Activated naive CD8-positive, alpha-beta T cell treated with anti-CD3 and anti-CD28 coated beads, Interleukin-2, amount 50 U/mL, for 24 hours (primary cell): ENCODE measurements at regions not wholly inside any gene's neighbourhood (a gene's known extent, or its start where the extent isn't known, plus 50 kb on each side); places are given as distances from the start of the nearest gene placed in this dataset.

Experiments used
- ATAC-seq: fragments of 150-1000 bp; cut with Tn5 transposase; one replicate; pipeline ENCODE4 v1.10.0; 2021
- DNase-seq: peaks from one replicate; pipeline ENCODE4 v3.0.0; 2021
- H3K27ac Mint-ChIP-seq: one replicate; pipeline ENCODE4 v1.8.0; 2021; ENCODE audit warnings: mild to moderate bottlenecking, mixed read lengths
- H3K27me3 Mint-ChIP-seq: one replicate; pipeline ENCODE4 v1.8.0; 2021; ENCODE audit warnings: mixed read lengths
- H3K36me3 Mint-ChIP-seq: one replicate; pipeline ENCODE4 v1.8.0; 2021; ENCODE audit warnings: low read depth, mixed read lengths
- H3K4me1 Mint-ChIP-seq: one replicate; pipeline ENCODE4 v1.8.0; 2021; ENCODE audit warnings: mixed read lengths
- H3K4me3 Mint-ChIP-seq: one replicate; pipeline ENCODE4 v1.8.0; 2021; ENCODE audit warnings: mild to moderate bottlenecking, moderate library complexity, mixed read lengths
- H3K9me3 Mint-ChIP-seq: one replicate; pipeline ENCODE4 v1.8.0; 2021; ENCODE audit warnings: mixed read lengths

GRCh38 chr16:54796211-54796610, 134.5 kb upstream of the IRX5 start:
- ATAC-seq (no peak), DNase-seq (no peak)
- Mint-ChIP-seq H3K27ac (no peak overlapping the region), H3K4me1 (no peaks in the 10 kb centered on the region), H3K9me3 (peaks cover 18% of the 10 kb centered on the region), H3K36me3 (no peaks in the 10 kb centered on the region), H3K4me3 (no peak overlapping the region), H3K27me3 (no peaks in the 10 kb centered on the region)

GRCh38 chr16:54792811-54793210, 137.9 kb upstream of the IRX5 start:
- H3K27me3 Mint-ChIP-seq: no peaks in the 10 kb centered on the region
- H3K4me3 Mint-ChIP-seq: no peak overlapping the region
- no peak for DNase-seq
- ATAC-seq: no peak
- no peaks in the 10 kb centered on the region for H3K9me3 Mint-ChIP-seq
- no peaks in the 10 kb centered on the region for H3K36me3 Mint-ChIP-seq
- no peaks in the 10 kb centered on the region for H3K4me1 Mint-ChIP-seq
- no peak overlapping the region for H3K27ac Mint-ChIP-seq

GRCh38 chr16:54787045-54787444, 143.6 kb upstream of the IRX5 start:
- Mint-ChIP-seq H3K27me3 (no peaks in the 10 kb centered on the region), H3K27ac (no peak overlapping the region), H3K36me3 (no peaks in the 10 kb centered on the region), H3K4me1 (no peaks in the 10 kb centered on the region), H3K9me3 (peaks cover 5% of the 10 kb centered on the region), H3K4me3 (no peak overlapping the region)
- DNase-seq (no peak), ATAC-seq (no peak)

DNA sequence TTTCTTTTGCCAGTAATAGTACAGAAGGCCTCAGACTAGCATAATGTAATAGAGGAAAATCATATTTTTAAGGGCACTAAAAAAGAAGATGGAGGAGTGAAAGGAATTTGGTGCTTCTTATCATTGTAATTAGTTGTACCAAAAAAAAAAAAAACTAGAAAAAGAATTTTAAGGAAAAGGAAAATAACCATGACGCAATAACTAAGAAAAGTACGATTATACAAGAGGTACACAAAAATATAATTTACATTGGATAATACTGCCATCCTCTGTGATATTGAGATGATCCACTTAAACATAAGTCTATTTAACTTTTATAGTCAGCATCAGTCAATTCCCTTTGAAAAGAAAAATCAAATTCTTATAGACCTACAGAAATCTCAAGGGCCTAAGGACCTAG, 146.7 kb upstream of the IRX5 start:
- Mint-ChIP-seq H3K27me3 (peaks cover 2% of the 10 kb centered on the region), H3K4me3 (no peak overlapping the region), H3K4me1 (no peaks in the 10 kb centered on the region), H3K9me3 (peaks cover 5% of the 10 kb centered on the region), H3K27ac (no peak overlapping the region), H3K36me3 (no peaks in the 10 kb centered on the region)
- ATAC-seq (no peak), DNase-seq (no peak)

- no peak overlapping the region for H3K4me3 Mint-ChIP-seq
- no peaks in the 10 kb centered on the region for H3K4me1 Mint-ChIP-seq
- no peak overlapping the region for H3K27ac Mint-ChIP-seq
- H3K27me3 Mint-ChIP-seq: peaks cover 2% of the 10 kb centered on the region
- DNase-seq (no peak), ATAC-seq (no peak)
- peaks cover 5% of the 10 kb centered on the region for H3K9me3 Mint-ChIP-seq
- H3K36me3 Mint-ChIP-seq: no peaks in the 10 kb centered on the region
These were observed 147.4 kb upstream of the IRX5 start for GRCh38 chr16:54783226-54783625.

DNA sequence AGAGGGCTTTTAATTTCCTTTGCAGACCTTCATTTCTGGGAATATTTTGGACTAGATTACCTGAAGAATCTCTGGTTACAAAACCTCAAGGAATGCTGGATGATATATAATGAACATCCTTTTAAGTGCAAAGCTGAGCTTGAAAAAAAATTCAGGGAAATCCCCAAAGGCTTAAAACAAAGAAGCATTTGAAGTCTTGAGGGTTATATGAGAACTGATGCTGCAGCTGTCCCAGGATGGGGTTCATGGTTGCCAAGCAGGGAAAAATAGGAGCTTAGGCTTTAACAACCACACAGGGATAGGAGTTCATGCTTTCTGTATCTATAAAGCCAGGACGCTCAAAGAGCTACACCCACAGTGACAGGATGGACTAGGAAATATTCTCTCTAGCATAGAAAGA, 150.4 kb upstream of the IRX5 start:
- ATAC-seq: no peak

DNA sequence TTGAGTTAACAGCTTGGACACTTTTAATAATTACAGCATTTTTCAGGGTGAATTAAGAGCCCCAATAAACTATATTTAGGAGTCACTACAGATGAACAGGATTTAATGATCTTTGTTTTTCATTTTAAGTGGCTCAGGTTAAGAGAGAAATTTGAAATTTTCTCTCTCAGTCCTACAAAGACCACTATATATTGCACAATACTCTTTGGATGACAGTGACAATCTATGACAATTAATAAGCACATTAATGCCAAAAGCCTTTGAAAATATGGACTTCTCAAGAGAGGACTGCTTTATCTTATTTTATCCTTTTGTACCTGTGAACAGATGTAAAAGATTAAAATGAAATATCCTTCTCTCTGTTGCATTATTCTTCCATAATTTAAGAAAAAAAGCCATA, 151.1 kb upstream of the IRX5 start:
- Mint-ChIP-seq H3K27me3 (peaks cover 4% of the 10 kb centered on the region), H3K36me3 (no peaks in the 10 kb centered on the region), H3K4me1 (no peaks in the 10 kb centered on the region), H3K27ac (no peak overlapping the region), H3K9me3 (peaks cover 3% of the 10 kb centered on the region), H3K4me3 (no peak overlapping the region)
- ATAC-seq: no peak
- DNase-seq: no peak

More for the DNA sequence above, 150.4 kb upstream of the IRX5 start:
- Mint-ChIP-seq H3K27me3 (peaks cover 4% of the 10 kb centered on the region), H3K9me3 (peaks cover 3% of the 10 kb centered on the region), H3K4me1 (no peaks in the 10 kb centered on the region), H3K27ac (no peak overlapping the region), H3K36me3 (no peaks in the 10 kb centered on the region), H3K4me3 (no peak overlapping the region)
- DNase-seq: no peak

DNA sequence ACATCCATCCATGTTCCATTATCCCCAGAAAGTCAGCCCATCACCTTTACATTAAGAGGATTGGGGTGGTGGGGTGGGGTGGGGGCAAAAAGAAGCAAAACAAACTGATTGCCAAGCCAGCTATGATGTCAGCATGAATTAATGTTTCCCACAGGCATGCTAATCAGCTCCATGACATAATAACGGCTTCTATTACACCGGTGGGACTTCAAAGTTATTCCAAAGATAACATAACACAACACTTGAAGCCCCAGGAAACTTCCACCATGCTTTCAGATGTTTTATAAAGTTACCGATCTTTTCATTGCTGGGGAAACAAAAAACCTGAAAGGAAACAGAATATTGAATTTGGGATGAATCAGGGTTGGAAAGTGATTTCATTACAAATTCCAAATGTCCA, 155.9 kb upstream of the IRX5 start:
- ATAC-seq (no peak), DNase-seq (no peak)
- peaks cover 3% of the 10 kb centered on the region for H3K9me3 Mint-ChIP-seq
- H3K36me3 Mint-ChIP-seq: no peaks in the 10 kb centered on the region
- no peak overlapping the region for H3K4me3 Mint-ChIP-seq
- H3K27me3 Mint-ChIP-seq: peaks cover 8% of the 10 kb centered on the region
- no peaks in the 10 kb centered on the region for H3K4me1 Mint-ChIP-seq
- no peak overlapping the region for H3K27ac Mint-ChIP-seq

GRCh38 chr16:54772400-54772799, 158.3 kb upstream of the IRX5 start:
- H3K27ac Mint-ChIP-seq: no peak overlapping the region
- no peak overlapping the region for H3K4me3 Mint-ChIP-seq
- H3K27me3 Mint-ChIP-seq: peaks cover 6% of the 10 kb centered on the region
- no peaks in the 10 kb centered on the region for H3K36me3 Mint-ChIP-seq
- no peak for DNase-seq
- no peaks in the 10 kb centered on the region for H3K4me1 Mint-ChIP-seq
- H3K9me3 Mint-ChIP-seq: peaks cover 3% of the 10 kb centered on the region
- ATAC-seq: no peak

GRCh38 chr16:54766355-54766754, 164.3 kb upstream of the IRX5 start:
- peaks cover 6% of the 10 kb centered on the region for H3K9me3 Mint-ChIP-seq

GRCh38 chr16:54750249-54750648, 180.4 kb upstream of the IRX5 start:
- H3K36me3 Mint-ChIP-seq: no peaks in the 10 kb centered on the region
- H3K27ac Mint-ChIP-seq: no peak overlapping the region
- H3K4me3 Mint-ChIP-seq: no peak overlapping the region
- ATAC-seq (no peak), DNase-seq (no peak)
- H3K9me3 Mint-ChIP-seq: peaks cover 3% of the 10 kb centered on the region
- H3K27me3 Mint-ChIP-seq: no peaks in the 10 kb centered on the region
- no peaks in the 10 kb centered on the region for H3K4me1 Mint-ChIP-seq

More at GRCh38 chr16:54766355-54766754, 164.3 kb upstream of the IRX5 start:
- no peak for DNase-seq
- no peak overlapping the region for H3K4me3 Mint-ChIP-seq
- peaks cover 2% of the 10 kb centered on the region for H3K27me3 Mint-ChIP-seq
- no peak for ATAC-seq
- no peak overlapping the region for H3K27ac Mint-ChIP-seq
- no peaks in the 10 kb centered on the region for H3K4me1 Mint-ChIP-seq
- H3K36me3 Mint-ChIP-seq: no peaks in the 10 kb centered on the region

DNA sequence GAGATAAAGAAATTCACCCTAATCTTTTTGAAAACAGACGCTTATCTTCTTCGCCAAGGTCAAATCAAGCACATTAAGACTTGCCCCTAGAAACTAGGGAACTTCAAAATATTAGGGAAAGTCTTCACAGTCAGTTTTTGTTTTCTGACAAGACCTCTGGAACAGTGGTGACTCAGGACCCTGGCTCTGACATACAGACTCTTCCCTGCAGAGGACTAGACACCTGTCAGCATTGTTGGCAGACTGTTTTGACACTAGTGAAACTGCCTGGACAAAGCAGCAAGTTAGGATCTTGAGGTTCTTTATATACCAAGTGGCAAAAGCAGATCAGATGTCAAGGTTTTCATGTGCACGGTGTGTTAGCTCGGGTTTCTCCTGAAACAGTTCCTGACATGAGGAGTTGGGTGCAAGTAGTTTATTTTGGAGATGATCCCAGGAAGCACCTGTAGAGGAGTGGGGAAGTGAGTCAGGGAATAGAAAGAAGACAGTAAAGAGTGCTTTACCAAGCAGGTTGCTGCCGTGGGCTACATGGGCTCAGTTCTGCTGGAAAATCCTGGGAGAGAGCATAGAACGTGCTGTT, 182.0 kb upstream of the IRX5 start:
- H3K27me3 Mint-ChIP-seq: no peaks in the 10 kb centered on the region
- H3K9me3 Mint-ChIP-seq: peaks cover 3% of the 10 kb centered on the region
- no peak overlapping the region for H3K4me3 Mint-ChIP-seq
- ATAC-seq: no peak
- no peaks in the 10 kb centered on the region for H3K36me3 Mint-ChIP-seq
- no peak overlapping the region for H3K27ac Mint-ChIP-seq
- no peaks in the 10 kb centered on the region for H3K4me1 Mint-ChIP-seq
- no peak for DNase-seq

DNA sequence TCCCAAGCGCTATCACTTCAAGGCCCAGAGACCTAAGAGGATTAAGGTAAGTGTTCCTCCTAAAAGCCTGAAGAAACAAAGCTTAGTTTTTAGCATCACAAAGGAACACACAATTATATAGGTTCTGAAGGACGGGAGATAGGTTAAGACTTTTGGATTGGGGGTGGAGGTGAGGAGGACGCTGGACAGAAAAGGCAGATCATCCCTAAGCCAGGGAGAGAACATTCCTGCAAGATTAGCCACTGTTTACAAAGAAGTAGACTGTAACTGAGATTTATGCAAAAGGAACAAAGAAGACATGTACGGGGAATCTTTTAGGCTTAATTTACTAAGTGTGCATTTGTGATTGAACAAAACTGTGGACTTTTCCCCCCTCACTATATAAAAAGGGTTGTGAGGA, 184.1 kb upstream of the IRX5 start:
- Mint-ChIP-seq H3K36me3 (no peaks in the 10 kb centered on the region), H3K27ac (no peak overlapping the region), H3K4me1 (no peaks in the 10 kb centered on the region), H3K4me3 (no peak overlapping the region), H3K9me3 (peaks cover 3% of the 10 kb centered on the region), H3K27me3 (no peaks in the 10 kb centered on the region)
- no peak for DNase-seq
- no peak for ATAC-seq

- Mint-ChIP-seq H3K9me3 (no peaks in the 10 kb centered on the region), H3K4me3 (no peak overlapping the region), H3K27me3 (no peaks in the 10 kb centered on the region), H3K27ac (no peak overlapping the region), H3K4me1 (no peaks in the 10 kb centered on the region), H3K36me3 (no peaks in the 10 kb centered on the region)
- ATAC-seq (no peak), DNase-seq (no peak)
These were observed 185.7 kb upstream of the IRX5 start for GRCh38 chr16:54744998-54745397.

- H3K27me3 Mint-ChIP-seq: no peaks in the 10 kb centered on the region
- no peak overlapping the region for H3K4me3 Mint-ChIP-seq
- H3K4me1 Mint-ChIP-seq: no peaks in the 10 kb centered on the region
- no peak for DNase-seq
- H3K36me3 Mint-ChIP-seq: no peaks in the 10 kb centered on the region
- no peak overlapping the region for H3K27ac Mint-ChIP-seq
- no peak for ATAC-seq
- H3K9me3 Mint-ChIP-seq: no peaks in the 10 kb centered on the region
These were observed 188.2 kb upstream of the IRX5 start for GRCh38 chr16:54742436-54742835.

DNA sequence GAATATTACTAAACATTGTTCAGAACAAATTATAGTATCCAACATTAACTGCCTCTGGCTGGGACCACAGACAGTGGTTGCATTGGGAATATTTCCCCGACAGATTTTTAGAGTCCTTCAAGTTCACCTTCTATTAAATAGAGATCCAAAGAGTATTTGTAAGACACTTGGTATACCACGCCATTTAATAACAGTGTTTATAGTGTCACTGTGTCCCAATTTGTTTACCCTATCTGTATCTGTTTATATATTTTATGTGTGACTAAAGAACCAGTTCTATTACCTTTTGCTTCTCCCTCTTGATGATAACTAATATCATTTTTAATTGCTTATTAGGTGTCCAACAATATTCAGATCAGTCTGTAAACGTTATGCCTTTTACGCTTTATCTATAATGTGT, 191.3 kb upstream of the IRX5 start:
- no peaks in the 10 kb centered on the region for H3K4me1 Mint-ChIP-seq
- ATAC-seq: no peak
- no peak overlapping the region for H3K4me3 Mint-ChIP-seq

More for the DNA sequence above, 191.3 kb upstream of the IRX5 start:
- Mint-ChIP-seq H3K27me3 (no peaks in the 10 kb centered on the region), H3K9me3 (no peaks in the 10 kb centered on the region), H3K27ac (no peak overlapping the region), H3K36me3 (no peaks in the 10 kb centered on the region)
- DNase-seq: no peak
